Erythroblast (primary cell): ENCODE measurements at regions not wholly inside any gene's neighbourhood (a gene's known extent, or its start where the extent isn't known, plus 50 kb on each side); places are given as distances from the start of the nearest gene placed in this dataset.

Experiments used
- GATA1 ChIP-seq: IDR thresholded peaks from 2 replicates; pipeline ENCODE4 v1.6.1; 2011; ENCODE audit warnings: low read depth, mild to moderate bottlenecking, control low read depth, low read length, moderate library complexity
- POLR2A ChIP-seq: IDR thresholded peaks from 2 replicates; pipeline ENCODE4 v1.6.1; 2011; ENCODE audit warnings: mild to moderate bottlenecking, low read length

DNA sequence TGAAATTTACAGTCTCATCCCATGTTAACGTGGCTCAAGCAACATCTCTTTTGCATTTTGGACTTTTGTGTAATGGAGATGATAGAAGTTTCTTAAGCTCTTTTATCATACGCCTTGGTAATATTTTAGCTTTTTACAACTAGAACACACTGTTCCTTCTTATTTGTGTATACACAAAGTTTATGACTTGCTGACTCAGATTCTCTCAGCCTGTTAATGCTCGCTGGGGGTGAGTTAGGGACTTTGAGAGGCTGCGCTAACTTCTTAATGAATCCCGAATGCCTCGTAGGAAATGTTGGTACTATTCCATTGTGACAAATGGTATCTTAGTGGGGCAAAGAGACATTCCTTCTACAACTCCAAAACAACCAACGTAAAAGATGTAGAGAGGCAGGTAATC lies 509.7 kb downstream of the DOK5 start:
- TF ChIP-seq POLR2A (no peak), GATA1 (no peak)
